Stimulated activated naive CD8-positive, alpha-beta T cell treated with anti-CD3 and anti-CD28 coated beads, Interleukin-15, Interleukin-2, amounts not matched to agents 100 U/mL and 50 U/mL, for 24 hours (primary cell): ENCODE measurements at regions not wholly inside any gene's neighbourhood (a gene's known extent, or its start where the extent isn't known, plus 50 kb on each side); places are given as distances from the start of the nearest gene placed in this dataset.

Experiments used
- ATAC-seq: fragments of 150-1000 bp; cut with Tn5 transposase; one replicate; pipeline ENCODE4 v1.10.0; 2021
- DNase-seq: peaks from one replicate; pipeline ENCODE4 v3.0.0; 2021

DNA sequence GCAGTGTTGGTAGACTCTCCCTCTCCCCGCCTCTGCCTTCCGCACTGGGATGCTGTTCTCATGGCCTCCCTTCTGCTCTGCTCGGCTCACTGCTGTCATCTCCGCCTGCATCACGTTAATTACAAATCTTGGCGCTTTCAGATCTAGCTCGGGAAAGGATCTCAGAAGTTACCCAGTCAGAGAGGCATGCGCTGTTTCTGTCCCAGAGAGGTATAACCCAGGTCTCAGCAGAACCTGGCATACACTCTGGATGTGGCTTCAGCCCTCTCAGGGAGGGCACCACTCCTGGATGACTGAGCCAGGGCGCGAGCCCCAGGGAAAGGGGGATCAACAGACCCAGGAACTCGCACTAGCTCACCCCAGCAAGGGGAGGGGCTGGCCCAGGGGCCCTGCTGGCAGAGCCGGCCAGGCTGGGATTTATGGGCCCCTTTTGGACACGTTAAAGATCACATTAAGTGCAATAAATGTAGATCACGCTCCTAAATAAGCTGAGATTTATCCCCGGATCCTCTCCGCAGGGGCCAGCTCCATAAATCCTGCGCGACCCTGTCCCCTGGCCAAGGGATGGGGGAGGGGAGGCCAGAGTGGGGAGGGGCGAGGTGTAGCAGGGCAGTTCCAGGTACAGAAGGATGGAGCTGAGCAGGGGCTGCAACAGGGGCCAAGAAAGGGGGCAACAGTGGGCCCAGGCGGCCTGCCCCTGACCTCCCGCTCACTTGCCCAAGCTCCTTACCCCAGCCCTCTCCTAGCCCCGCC lies 101.3 kb upstream of the ZBTB40 start:
- DNase-seq: no peak
- ATAC-seq: no peak

DNA sequence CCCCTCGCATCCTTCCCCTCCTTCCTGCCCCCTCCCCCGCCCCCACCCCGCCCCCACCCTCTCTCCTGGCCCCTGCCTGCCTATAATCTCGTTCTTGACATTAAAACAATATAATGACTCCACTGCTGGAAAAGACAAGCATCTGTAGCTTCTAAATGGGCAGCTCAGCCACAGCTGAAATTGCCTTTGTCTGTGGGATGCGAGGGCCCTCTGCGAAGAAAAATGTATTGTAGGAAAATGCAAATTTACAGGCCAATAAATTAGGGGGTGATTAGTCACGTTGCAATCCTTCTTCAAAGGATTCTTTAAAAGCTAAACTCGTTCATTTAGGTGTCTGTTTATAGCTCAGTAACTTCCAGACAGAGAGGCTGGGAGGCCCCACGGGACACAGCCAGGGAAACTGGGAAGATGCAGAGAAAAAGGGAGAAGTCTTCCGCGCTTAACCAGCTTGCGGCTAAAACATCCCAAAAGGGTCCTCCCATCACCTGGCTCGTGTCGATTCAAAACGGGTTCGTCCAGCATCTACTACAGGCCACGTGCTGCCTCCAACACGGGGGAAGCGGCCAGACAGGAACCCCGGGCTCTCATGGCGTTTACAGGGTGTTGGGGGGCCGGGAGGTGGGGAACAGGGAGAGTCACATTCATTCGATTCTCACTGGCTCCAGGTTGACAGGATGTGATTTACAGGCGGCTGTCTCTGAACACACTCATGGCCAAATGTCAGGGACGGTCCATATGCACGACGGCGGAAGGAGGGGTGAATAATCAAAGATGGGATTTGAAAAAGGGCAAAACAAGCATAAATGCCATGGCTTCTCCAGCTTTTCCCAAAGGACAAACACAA lies 100.5 kb upstream of the ZBTB40 start:
- no peak for DNase-seq
- no peak for ATAC-seq

DNA sequence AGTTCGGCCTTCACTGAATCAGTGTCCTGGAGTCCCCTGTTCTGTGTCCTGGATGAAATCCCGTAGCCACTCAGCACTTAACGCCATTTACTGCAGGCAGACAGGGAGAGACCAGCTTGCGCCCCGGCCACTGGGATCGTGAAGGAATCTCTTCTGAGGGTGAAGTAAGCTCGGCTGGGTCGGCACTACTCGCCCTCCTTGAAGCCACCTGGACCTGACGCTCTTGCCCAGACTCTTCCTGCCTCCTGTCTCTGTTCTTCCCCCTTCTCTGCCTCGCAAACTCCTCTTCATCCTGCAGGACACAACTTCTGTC lies 99.9 kb upstream of the ZBTB40 start:
- no peak for ATAC-seq
- no peak for DNase-seq

DNA sequence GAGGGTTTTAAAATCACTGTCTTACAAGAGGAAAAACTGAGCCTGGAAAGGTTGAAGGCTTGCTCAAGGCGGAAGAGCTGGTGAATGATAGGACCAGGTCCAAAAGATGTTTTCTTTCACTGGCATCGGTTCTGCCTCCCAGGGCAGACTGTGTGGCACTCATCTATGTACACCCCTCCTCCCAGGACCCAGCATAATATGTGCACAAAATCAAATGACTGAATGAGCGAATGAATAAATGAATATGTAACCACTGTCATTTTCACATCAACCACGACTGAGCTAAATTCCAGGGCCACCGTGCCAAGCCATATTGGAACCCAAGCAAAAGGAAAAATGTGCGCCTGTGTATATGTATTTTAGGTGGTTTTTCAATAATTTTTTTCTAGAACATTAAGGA lies 99.3 kb upstream of the ZBTB40 start:
- no peak for ATAC-seq

DNA sequence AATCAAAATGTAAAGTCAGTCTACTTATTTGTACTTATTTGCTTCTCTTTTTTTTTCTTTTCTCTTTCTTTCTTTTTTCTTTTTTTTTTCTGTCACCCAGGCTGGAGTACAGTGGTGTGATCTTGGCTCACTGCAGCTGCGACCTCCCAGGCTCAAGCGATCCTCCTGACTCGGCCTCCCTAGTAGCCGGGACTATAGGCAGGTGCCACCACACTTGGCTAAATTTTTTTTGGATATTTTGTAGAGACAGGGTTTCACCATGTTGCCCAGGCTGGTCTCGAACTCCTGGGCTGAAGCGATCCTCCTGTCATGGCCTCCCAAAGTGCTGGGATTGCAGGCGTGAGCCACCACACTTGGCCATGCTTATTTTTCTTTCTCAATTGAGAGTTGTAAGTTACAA lies 98.8 kb upstream of the ZBTB40 start:
- ATAC-seq (no peak), DNase-seq (no peak)

More for the DNA sequence above, 99.3 kb upstream of the ZBTB40 start:
- DNase-seq: no peak

DNA sequence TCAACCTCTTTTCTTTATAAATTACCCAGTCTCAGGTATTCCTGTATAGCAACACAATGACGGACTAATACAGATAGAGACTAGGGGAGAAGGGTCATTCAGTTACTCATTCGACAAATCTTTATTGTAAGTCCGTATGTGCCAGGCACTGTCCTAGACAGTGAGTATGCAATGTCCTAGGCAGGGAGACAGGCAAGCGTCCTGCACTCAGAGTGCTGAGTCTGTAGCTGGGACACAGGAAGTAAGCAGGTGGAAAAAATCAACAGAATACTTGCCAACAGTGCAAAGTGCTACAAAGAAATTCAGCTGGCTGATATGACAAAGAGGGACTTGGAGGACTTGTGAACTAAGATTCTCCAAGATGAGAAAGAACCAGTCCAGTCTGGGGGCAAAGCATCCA lies 92.2 kb upstream of the ZBTB40 start:
- ATAC-seq (no peak), DNase-seq (no peak)

DNA sequence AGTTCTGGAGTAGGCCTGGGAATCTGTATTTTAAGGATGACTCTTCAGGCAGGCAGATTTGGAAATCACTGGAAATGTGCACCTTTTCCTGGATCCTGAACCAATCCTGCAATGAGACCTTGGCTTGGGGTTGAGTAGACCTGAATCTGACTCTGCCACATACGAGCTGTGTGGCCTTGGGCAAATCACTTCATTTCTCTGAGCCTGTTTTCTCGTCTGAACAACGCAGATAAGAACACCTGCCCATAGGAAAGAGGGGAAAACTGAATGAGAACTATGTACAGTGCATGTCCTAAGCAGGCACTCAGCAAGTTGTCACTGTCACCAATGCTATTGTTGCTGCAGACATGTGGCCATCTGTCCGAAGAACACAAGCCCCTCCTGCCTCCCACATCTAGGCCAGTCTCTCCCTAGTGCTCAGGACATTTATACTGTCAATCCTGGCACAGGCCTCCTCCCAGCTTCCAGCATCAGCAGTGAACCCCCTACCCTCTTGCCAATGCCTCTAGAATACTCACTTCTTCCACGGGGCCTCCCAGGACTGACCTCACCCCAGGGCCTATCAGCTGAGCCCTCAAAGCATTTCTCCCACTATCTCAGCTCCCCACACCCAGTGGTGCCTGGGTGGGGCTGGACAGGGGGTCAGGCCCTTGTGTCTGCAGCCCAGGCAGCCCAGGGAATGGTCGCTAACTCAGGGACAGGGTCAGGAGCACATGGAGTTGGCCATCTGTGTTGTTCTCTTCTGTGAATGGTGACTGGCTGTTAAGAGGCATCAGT lies 88.8 kb upstream of the ZBTB40 start:
- ATAC-seq (no peak), DNase-seq (no peak)

DNA sequence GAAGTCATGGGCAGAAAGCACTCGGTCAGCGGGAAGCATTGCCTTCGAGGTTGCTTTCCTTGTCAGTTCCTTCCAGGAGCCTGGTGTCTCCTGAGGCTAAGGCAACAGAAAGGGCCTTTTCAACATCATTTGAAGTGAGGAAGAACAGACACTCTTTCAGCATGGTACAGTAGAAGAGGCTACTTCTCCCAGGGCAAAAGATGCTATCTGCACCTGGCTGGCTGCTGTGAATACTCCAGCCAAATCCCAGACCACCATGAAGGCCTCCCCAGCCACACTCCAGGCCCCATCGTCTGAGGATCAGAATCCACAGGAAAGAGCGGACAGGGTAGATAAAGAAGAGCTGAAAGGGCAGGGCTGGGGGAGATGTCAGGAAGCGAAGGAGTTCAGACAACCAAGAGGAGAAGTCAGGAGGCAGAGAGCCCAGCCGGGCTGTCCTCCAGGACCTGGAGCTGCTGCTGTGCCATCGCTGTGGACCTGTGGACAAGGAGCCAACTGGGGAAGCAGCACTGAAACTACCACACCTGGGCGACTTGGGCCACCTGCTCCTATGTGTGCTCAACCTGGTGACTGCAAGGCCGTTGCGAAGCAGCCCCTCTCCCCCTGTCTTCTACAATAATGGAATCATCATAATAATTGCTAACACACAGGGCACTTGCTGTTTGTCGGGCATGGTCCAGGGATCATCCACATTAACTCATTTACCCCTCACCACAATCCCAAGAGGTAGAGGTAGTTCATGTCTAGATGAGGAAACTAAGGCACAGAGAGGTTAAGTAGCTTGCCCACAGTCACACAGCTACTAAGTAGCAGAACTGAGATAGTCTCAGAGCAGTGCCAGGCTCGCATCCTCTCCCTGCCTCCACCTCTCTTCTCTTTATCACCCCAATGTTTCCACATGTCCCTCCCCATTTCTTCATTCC lies 88.0 kb upstream of the ZBTB40 start:
- no peak for ATAC-seq

DNA sequence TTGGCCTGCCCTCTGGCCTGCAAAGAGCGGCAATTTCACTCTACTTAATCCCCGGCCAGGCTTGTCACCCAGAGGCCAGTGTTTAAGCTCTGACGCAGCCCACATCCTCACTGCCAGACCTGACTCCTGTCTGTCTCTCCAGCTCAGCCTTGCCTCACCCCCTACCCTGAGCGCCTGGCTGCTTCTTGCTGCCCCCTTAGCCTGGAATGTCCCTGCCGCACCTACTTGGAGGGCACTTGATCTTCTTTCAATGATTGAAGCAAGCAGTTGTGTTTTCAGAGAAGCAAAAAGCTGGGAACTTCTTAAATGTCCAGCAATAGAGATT lies 87.4 kb upstream of the ZBTB40 start:
- DNase-seq (no peak), ATAC-seq (no peak)

More for the DNA sequence above, 88.0 kb upstream of the ZBTB40 start:
- no peak for DNase-seq

DNA sequence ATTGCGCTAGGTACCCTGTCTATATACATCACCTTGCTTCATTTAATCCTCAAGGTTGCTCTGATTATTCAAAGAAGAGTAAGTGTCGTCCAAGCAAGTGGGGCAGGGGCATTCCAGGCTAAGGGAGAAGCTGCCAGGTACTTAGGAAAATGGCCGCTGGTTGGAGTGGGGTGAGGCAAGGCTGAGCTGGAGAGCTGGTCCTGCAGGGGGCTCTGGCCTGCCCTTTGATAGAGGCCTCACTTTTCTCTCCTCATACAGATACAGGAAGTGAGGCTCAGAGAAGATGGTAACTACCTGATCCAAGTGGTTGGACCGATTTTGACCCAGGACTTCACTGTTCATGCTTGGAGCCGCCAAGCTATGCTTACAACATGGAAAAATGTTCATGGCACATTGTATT lies 86.9 kb upstream of the ZBTB40 start:
- no peak for ATAC-seq

DNA sequence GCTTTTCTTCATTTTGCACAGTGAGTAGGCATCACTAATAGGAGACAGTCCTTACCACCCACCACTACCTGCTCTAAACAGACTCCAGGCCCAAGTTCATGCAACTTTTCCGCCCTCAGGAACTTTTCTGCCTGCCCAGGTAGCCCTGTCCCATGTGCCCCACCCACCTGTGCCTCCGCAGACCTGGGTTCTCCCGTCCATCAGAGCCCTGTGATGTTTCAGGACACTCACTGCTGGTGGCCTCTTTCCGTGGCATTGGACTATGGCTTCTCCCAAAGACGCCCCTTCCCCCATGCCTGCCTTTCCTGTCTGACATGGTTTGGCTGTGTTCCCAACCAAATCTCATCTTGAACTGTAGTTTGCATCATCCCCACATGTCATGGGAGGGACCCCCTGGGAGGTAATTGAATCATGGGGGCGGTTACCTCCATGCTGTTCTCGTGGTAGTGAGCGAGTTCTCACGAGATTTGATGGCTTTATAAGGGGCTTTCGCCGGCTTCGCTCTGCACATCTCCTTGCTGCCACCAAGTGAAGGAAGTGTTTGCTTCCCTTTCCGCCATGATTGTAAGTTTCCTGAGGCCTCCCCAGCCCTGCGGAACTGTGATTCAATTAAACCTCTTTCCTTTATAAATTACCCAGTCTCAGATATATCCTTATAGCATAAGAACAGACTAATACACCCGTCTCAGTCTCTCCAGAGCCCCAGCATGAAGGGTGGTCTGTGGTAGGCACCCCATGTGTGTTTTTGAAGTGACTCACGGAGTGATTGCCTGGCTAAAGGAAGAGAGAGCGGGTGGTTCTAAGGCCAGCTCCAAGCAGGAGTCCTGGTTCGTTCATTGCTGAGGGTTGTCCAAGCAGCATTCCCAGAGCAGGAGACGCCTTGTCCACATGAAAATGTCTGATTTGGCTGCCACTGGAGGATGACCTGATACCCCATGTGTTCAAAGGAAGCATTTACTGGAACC lies 86.0 kb upstream of the ZBTB40 start:
- DNase-seq (no peak), ATAC-seq (no peak)

More for the DNA sequence above, 86.9 kb upstream of the ZBTB40 start:
- DNase-seq: no peak

DNA sequence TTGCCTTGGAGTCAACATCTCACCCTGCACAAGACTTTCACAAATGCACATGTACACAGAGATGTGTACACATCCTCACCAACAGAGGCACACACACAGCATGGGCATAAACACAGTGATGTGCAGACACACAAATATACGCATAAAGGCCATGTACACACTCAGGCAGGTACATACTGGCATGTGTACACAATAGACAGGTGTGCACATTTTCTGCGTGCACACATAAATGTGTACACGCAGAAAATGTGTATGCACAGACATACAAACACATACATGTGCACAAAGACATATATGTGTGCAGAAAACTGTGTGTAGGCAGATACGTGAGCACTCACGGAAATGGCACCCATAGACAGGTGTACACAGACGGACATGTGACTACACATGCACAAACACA lies 85.3 kb upstream of the ZBTB40 start:
- DNase-seq (no peak), ATAC-seq (no peak)

DNA sequence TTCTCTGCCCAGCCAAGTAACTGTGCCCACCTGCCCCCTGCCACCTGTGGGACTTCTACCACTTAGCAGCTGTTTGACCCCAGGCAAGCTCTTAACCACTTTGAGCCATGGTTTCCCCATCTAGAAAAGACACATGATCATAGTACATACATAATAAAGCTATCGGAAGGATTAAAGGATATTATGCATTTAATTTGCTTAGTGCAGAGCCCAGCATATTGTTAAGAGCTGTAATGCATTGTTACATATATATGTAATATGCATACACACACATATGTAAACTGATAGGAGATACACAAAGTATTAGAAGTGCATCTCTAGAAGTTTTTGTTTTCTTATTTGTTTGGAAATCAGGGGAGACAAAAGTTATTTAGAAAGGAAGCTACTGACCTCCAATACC lies 83.5 kb upstream of the ZBTB40 start:
- ATAC-seq (no peak), DNase-seq (no peak)

DNA sequence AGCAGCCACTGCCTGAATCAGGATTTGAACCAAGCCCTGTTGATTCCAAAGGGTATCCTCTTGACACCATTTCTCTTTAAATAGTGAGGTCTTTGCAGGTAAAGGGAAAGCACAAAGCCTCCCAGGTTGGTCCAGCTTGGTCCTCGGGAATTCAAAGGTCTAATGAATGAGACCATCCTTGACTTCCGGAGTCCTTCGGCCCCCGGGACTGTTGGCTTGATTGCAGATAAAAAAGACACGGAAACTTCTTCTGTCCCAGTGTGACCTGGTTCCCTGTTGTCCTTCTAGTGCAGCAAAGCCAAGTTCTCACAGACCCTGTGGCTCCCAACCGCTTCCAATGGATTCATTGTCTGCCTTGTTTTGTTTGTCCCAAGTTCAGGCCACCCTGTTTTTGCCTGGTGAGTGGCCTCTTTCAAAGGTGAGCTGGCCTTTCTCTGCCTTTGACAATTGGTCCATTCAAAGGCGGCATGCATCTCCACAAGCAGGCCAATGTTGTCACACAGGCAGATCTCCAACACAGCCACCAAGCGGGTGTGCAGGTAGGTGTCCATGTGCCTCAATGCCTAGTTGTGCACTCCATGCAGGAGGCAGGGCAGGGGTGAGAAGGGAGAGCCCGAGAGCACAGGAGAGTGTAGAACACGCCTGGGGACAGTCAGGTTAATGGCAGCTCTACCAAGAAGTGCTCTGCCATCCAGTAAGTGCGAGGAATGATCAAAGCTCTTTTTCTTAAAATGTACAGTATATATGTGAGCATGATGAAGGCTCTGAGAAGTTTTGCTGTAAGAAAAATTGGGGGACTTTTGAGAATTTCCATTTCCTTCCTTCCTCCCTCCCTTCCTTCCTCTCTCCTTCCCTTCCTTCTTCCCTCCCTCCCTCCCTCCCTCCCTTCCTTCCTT lies 82.1 kb upstream of the ZBTB40 start:
- no peak for ATAC-seq
- DNase-seq: no peak

DNA sequence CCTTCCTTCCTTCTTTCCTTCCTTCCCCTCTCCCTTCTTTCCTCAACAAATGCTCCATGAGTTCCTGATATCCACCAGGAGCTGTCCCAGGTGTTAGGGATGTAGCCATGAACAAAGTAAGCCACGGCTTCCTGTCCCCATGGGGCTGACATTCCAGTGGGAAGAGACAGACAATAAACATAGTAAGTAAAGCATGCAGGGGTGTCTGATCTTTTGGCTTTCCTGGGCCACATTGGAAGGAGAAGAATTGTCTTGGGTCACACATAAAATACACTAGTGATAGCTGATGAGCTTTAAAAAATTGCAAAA lies 81.5 kb upstream of the ZBTB40 start:
- no peak for ATAC-seq
- no peak for DNase-seq

DNA sequence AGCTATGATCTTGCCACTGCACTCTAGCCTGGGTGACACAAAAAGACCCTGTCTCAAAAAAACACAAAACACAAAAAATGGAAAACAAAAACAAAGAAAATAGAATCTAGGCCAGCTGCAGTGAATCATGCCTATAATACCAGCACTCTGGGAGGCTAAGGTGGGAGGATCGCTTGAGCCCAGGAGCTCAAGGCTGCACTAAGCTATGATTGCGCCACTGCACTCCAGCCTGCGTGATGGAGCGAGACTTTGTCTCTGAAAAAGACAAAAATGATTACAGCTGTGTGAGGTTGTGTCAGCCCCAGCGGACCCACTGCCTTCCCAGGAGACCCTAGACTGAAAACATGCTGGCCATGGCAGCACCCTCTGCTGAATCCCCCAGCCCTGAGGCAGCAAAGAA lies 80.2 kb upstream of the ZBTB40 start:
- DNase-seq (no peak), ATAC-seq (no peak)

DNA sequence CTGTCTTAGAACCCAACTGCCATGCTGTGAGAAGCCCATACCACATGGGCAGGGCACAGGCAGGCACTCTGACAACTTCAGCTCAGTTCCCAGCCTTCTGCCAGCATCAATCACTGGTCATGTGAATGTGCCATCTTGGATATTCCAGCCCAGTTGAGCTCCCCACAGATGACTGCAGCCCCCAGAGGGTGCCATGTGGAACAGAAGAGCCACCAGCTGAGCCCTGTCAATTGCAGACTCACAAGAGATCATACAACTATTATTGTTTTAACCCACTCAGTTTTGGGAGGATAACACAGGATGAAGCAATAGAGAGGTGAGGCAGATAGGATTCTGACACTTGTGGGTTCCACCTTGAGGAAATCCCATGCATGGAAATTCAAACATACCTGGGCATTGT lies 78.4 kb upstream of the ZBTB40 start:
- DNase-seq: no peak
- ATAC-seq: no peak

DNA sequence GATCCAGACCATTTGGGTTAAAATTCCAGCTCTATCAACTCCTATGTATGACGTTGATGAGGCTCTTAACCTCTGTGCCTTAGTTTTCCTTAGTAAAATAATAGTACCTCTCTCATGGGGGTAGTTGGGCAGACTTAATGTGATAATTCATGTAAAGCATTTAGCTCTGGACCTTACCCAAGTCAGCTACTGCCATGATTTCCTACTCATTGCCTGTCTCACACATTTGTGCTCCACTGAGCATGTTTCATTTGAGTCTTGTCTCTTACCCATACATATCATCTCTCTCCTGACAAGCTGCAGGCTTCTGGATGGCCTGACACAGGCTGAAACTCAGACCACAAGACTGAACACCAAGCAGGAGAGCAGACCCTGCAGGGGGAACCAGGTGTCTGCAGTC lies 77.7 kb upstream of the ZBTB40 start:
- ATAC-seq (no peak), DNase-seq (no peak)

DNA sequence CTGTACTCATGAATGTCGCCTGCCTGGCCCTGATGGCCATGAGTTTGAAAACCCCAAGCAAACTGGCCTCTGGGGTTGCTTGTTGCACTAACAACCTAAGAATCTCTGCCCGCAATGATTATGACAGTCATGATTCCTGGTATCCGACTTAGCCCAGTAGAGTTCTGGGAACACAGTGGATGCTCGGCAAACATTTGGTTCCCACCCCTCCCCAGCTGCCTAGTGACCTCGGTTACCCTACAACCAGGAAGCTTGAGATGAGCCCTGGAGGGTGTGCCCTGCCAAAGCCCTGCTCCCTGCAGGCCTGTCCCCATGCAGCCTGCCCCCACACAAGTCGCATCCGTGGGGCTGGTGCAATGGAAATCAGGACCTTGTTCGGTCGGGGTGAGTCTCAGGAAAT lies 76.0 kb upstream of the ZBTB40 start:
- DNase-seq: no peak
- no peak for ATAC-seq

DNA sequence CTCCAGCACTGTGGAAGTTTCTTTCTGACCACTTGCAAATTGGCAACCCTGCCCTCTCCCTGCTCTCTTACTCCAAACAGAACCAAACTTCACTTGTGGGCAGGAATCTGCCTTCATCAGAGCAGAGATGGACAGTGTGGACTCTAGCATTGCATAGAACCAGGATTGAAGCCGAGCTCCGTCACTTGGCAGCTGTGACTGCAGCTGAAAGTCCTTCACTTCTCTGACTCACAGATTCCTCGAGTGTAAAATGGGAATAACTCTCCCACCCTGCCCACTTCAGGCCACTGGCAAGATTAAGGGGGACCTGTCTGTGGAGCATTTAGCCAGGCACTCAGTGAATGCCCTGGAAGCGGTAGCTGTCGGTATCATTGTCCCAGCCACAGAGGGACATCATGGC lies 75.7 kb upstream of the ZBTB40 start:
- DNase-seq: no peak
- no peak for ATAC-seq
